Heart right ventricle (tissue), 16 donors: ENCODE measurements at regions not wholly inside any gene's neighbourhood (a gene's known extent, or its start where the extent isn't known, plus 50 kb on each side); places are given as distances from the start of the nearest gene placed in this dataset.
"Not testable (repeated sequence)": the region's sequence is repeated elsewhere in the genome, so short reads cannot be mapped to it uniquely, and the experiment has no call there.

Experiments used
- ATAC-seq, 8 donors: fragments of 200-7000 bp; cut with Tn5 transposase; one replicate each; pipeline ENCODE4 v1.9.1; 2020; ENCODE audit warnings: mild to moderate bottlenecking in 8 of 8, moderate library complexity in 8 of 8, moderate number of reproducible peaks in 1 of 8
- DNase-seq, 2 donors: peaks; one replicate each; pipeline ENCODE4 v3.0.0-alpha.2; 2020
- H3K27ac ChIP-seq, 10 donors: fragments of 200-600 bp; sonication (generic) in 2 of 10; one replicate each; pipeline versions ENCODE4 v1.5.0 to v1.8.0; 2020 to 2022; ENCODE audit warnings: mild to moderate bottlenecking in 3 of 10
- H3K27me3 ChIP-seq, 7 donors: fragments of 200-600 bp; one replicate each; pipeline ENCODE4 v1.8.0; 2021 to 2022; ENCODE audit warnings: mild to moderate bottlenecking in 2 of 7
- H3K36me3 ChIP-seq, 9 donors: fragments of 200-600 bp; sonication (generic) in 1 of 9; one replicate each; pipeline versions ENCODE4 v1.5.0 to v1.8.0; 2020 to 2022; ENCODE audit warnings: mild to moderate bottlenecking in 2 of 9
- H3K4me1 ChIP-seq, 9 donors: fragments of 200-600 bp; sonication (generic) in 1 of 9; one replicate each; pipeline versions ENCODE4 v1.5.0 to v1.8.0; 2020 to 2022; ENCODE audit warnings: mild to moderate bottlenecking in 4 of 9
- H3K4me3 ChIP-seq, 10 donors: fragments of 200-600 bp; sonication (generic) in 2 of 10; one replicate each; pipeline versions ENCODE4 v1.5.0 to v1.8.0; 2020 to 2022; ENCODE audit warnings: mild to moderate bottlenecking in 7 of 10, moderate library complexity in 2 of 10
- H3K9me3 ChIP-seq, 11 donors: fragments of 200-600 bp in 10 of 11; sonication (generic) in 2 of 11; one replicate each; pipeline versions ENCODE4 v1.5.0 to v1.8.0; 2013 to 2022; ENCODE audit warnings: mild to moderate bottlenecking in 2 of 11, control low read depth in 1 of 11, moderate library complexity in 1 of 11
- WGBS, 2 donors: extraction: QIAGEN DNeasy Blood & Tissue Kit; methylation state at CpG; one replicate each; pipeline ENCODE4 v1.1.7; 2013; ENCODE audit warnings: inconsistent platforms in 1 of 2; 5-methylcytosine and 5-hydroxymethylcytosine counted together
- intact Hi-C, 10 donors: fragments of 100-400 bp; cut with DNase I; formaldehyde crosslinking; loops; one replicate each; pipeline versions ENCODE4 v1.11.1 to v1.14.2; 2022
- TF ChIP-seq, protein P1 (sequence below), 9 donors: fragments of 200-600 bp; sonication (generic) in 2 of 9; IDR thresholded peaks; one replicate each; pipeline versions ENCODE4 v1.5.0 to v1.8.0; 2021 to 2022; ENCODE audit warnings: antibody characterized with exemption in 9 of 9, mild to moderate bottlenecking in 5 of 9, moderate library complexity in 1 of 9
- donor health status: Arrhythmogenic right ventricular cardiomyopathy.
- donor health status: ischemic (EF 13 %, LVEDD 7.1; RV severe dilation, severe dysfunction).
- donor health status: healthy with polysubstance abuse.
- donor health status: DM: no; HTN: yes; CAD: no.
- donor health status: DM: no; HTN: no; CAD: no.
- donor health status: ischemic (EF 25% LVEDD 6.9; RV normal size, moderate dysfunction).
- donor health status: ischemic (EF 25% LVEDD 5.7; RV mildly dilated, moderate dysfunction).
- donor health status: healthy.
- donor health status: DM: yes; HTN: yes; CAD: no.
- donor health status: Ischemic cardiomyopathy.
- donor health status: ischemic (EF 35%, LVEDD 5.7; RV mildly dilated, moderate dysfunction).
- donor health status: nonischemic (EF 11% LVEDD 7.7; RV severe dilation, severe dysfunction).
- donor health status: DM: yes; HTN: yes; CAD: no.
- donor health status: PGD.
- donor health status: ischemic (EF 29% LVEDD 5.4; RV normal size, mild dysfunction).
- donor health status: nonischemic (EF 23%, LVEDD 6.1; RV moderate dilation, normal function).

DNA sequence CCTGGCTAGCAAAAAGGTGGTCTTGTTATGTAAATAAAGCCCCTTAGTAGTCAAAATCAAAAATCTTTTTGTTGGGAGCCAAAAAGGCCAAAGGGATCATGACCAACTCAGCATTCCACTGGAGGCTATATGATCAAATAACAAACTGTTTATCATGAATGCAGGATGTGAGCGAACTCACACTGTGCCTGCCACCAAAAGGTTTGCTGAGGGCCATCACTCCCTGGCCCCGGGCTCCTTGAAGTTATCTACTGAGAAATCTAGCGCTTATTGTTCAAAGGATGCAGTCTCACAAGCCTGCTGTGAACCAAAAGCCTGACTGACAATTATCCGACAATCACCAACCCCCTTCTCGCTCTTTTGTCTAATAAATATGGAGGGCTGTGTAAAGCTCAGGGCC is 107.2 kb upstream of the DDHD1 start:
- Histone ChIP-seq H3K27me3 (no peaks in the 10 kb centered on the region), H3K4me1 (no peaks in the 10 kb centered on the region), H3K36me3 (no peaks in the 10 kb centered on the region), H3K4me3 (no peak overlapping the region), H3K9me3 (peaks cover 0 to 36% (median 5%) of the 10 kb centered on the region in 11 donors), H3K27ac (no peak overlapping the region)
- ATAC-seq: no peak
- intact Hi-C loops: no loop called here
- 66 to 70% methylated on average over 5 of the region's 5 CpGs for WGBS, 2 donors
- TF ChIP-seq, protein P1, sequence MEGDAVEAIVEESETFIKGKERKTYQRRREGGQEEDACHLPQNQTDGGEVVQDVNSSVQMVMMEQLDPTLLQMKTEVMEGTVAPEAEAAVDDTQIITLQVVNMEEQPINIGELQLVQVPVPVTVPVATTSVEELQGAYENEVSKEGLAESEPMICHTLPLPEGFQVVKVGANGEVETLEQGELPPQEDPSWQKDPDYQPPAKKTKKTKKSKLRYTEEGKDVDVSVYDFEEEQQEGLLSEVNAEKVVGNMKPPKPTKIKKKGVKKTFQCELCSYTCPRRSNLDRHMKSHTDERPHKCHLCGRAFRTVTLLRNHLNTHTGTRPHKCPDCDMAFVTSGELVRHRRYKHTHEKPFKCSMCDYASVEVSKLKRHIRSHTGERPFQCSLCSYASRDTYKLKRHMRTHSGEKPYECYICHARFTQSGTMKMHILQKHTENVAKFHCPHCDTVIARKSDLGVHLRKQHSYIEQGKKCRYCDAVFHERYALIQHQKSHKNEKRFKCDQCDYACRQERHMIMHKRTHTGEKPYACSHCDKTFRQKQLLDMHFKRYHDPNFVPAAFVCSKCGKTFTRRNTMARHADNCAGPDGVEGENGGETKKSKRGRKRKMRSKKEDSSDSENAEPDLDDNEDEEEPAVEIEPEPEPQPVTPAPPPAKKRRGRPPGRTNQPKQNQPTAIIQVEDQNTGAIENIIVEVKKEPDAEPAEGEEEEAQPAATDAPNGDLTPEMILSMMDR (IDR thresholded peaks at IDR 0.05): no peak
- DNase-seq: no peak

DNA sequence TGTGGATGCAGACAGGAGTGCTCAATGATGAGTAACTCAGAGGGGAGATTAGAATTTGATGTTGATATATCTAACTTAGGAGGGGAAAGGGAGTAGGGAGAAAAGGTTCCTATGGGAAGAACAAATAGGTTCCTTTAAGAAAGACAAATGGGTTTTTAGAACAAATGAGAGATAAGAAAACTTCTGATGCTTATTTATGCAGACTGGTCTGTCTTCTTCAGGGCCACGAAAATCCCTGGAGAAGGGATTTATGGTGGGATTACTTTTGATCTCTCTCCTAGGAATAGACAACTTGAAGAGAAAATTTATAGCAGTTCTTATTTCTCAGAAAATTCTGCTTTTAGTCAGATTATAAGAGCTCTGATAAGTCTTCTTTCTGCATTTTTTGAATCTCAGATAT is 99.0 kb upstream of the DDHD1 start:
- 74 to 87% methylated on average over 1 of the region's 1 CpG for WGBS, 2 donors
- intact Hi-C loops: no loop called here

DNA sequence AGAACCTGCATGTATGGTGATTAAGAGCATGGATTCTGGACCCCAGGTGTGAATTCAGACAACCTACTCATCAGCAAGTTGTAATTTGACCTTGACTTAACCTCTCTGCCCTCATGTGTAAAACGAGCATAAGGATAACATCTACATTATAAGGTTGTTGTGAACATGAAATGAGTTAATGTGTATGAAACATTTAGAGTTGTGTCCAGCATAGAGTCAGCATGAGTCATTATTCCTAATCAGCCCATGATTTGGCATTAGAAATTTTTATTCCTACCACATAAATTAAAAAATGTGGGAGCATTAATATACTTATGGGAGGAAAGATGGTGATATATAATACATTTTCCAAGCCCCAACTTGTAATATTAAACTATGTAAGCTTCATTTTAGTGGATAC is 95.9 kb upstream of the DDHD1 start:
- H3K4me3 ChIP-seq: no peak overlapping the region
- H3K4me1 ChIP-seq: peaks cover 0 to 5% (median 0%) of the 10 kb centered on the region in 9 donors
- 23 to 26% methylated on average over 1 of the region's 1 CpG for WGBS, 2 donors
- TF ChIP-seq, protein P1 (IDR thresholded peaks at IDR 0.05): no peak
- ATAC-seq: no peak
- H3K27me3 ChIP-seq: no peaks in the 10 kb centered on the region
- no peaks in the 10 kb centered on the region for H3K36me3 ChIP-seq
- DNase-seq: no peak
- no peaks in the 10 kb centered on the region for H3K9me3 ChIP-seq
- intact Hi-C loops: no loop called here
- H3K27ac ChIP-seq: no peak overlapping the region

More for the DNA sequence above, 99.0 kb upstream of the DDHD1 start:
- Histone ChIP-seq H3K27me3 (no peaks in the 10 kb centered on the region), H3K4me1 (peaks cover 0 to 5% (median 0%) of the 10 kb centered on the region in 9 donors), H3K36me3 (no peaks in the 10 kb centered on the region), H3K9me3 (peaks cover 0 to 25% (median 5%) of the 10 kb centered on the region in 11 donors), H3K4me3 (no peak overlapping the region), H3K27ac (no peak overlapping the region)
- ATAC-seq: no peak
- TF ChIP-seq, protein P1 (IDR thresholded peaks at IDR 0.05): no peak
- no peak for DNase-seq

DNA sequence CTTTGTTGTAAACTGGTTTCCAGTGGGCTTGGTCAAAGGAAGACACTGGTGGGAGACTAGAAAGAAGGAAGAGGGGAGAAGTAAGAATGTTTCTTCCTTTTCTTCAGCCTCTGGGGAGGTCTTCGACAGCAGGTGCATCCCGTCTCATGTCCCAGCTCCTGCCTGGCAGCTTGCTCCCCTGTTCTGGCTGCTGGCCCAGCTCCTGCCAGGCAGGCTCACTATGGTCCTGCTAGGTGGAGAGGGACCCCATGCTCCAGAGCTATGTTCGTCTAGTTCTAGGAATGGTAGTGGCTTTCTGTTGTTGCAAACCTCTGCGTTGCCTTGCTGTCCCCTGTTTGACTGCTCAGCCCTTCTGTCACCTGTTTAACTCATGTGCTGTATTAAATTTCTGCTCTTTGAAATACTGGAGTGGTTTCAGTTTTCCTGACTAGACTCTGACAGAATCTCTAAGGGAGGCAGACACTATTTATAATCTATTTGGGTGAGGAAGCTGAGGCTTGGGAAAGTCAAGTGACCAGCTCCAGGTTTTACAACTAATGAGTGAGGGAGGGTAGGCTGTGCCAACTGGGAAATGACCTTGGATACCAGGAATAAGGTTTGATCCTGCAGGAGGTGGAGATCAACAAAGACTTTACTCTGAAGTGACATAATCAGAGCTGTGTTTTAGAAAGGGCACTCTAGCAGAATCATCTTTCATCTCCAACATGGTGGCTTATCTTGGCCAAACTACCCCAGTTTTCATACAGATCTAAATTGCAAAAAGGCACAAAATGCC is 94.7 kb upstream of the DDHD1 start:
- H3K4me3 ChIP-seq: no peak overlapping the region
- H3K27me3 ChIP-seq: no peaks in the 10 kb centered on the region
- intact Hi-C loops: no loop called here
- DNase-seq: no peak
- peak in 2 of 8 donors; percentile 15 to 17 for ATAC-seq
- H3K36me3 ChIP-seq: no peaks in the 10 kb centered on the region
- 65 to 70% methylated on average over 4 of the region's 4 CpGs for WGBS, 2 donors
- TF ChIP-seq, protein P1 (IDR thresholded peaks at IDR 0.05): no peak
- H3K27ac ChIP-seq: no peak overlapping the region
- no peaks in the 10 kb centered on the region for H3K9me3 ChIP-seq
- peaks cover 0 to 5% (median 0%) of the 10 kb centered on the region in 9 donors for H3K4me1 ChIP-seq

DNA sequence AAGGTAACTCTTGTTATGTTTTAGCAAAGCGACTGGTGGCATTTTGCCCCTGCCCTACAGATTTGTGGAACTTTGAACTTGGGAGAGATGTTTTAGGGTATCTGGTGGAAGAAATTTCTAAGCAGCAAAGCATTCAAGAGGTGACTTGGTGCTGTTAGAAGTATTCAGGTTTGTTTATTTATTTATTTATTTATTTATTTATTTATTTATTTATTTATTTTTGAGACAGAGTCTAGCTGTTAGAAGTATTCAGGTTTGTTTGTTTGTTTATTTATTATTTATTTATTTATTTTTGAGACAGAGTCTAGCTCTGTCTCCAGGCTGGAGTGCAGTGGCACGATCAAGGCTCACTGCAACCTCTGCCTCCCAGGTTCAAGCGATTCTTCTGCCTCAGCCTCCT is 89.8 kb upstream of the DDHD1 start:
- ATAC-seq, DNase-seq, H3K9me3 ChIP-seq, H3K27ac ChIP-seq, intact Hi-C loops, H3K27me3 ChIP-seq, H3K4me1 ChIP-seq, H3K4me3 ChIP-seq, H3K36me3 ChIP-seq: not testable (repeated sequence)
- WGBS, 2 donors: 94 to 95% methylated on average over 3 of the region's 3 CpGs
